H9 (cell line): ENCODE measurements at regions not wholly inside any gene's neighbourhood (a gene's known extent, or its start where the extent isn't known, plus 50 kb on each side); places are given as distances from the start of the nearest gene placed in this dataset.
"Not testable (repeated sequence)": the region's sequence is repeated elsewhere in the genome, so short reads cannot be mapped to it uniquely, and the experiment has no call there.

ENCODE experiments used
- DNase-seq: peaks from one replicate; pipeline ENCODE4 v3.0.0-alpha.2; 2017
- H2AFZ ChIP-seq: one replicate; pipeline ENCODE4 v1.6.1; 2013; ENCODE audit warnings: mild to moderate bottlenecking, low read length, control low read depth, moderate library complexity
- H2AK5ac ChIP-seq: 2 replicates; pipeline ENCODE4 v1.6.1; 2013; ENCODE audit warnings: low read length, control low read depth, mixed read lengths; ENCODE audit not compliant: insufficient read length
- H2BK120ac ChIP-seq: one replicate; pipeline ENCODE4 v1.6.1; 2013; ENCODE audit warnings: low read depth, mild to moderate bottlenecking, low read length, control low read depth, inconsistent platforms; ENCODE audit not compliant: poor library complexity, severe bottlenecking
- H2BK12ac ChIP-seq: 2 replicates; pipeline ENCODE4 v1.6.1; 2013; ENCODE audit warnings: low read length, control low read depth, mixed read lengths, low read depth; ENCODE audit not compliant: insufficient read length
- H2BK15ac ChIP-seq: 2 replicates; pipeline ENCODE4 v1.6.1; 2013; ENCODE audit warnings: low read depth, low read length, control low read depth
- H2BK20ac ChIP-seq: one replicate; pipeline ENCODE4 v1.6.1; 2013; ENCODE audit warnings: low read depth, mild to moderate bottlenecking, low read length, control low read depth, inconsistent platforms; ENCODE audit not compliant: poor library complexity, severe bottlenecking
- H2BK5ac ChIP-seq: 2 replicates; pipeline ENCODE4 v1.6.1; 2013; ENCODE audit warnings: low read length, control low read depth, mixed read lengths; ENCODE audit not compliant: insufficient read length
- H3K14ac ChIP-seq: 2 replicates; pipeline ENCODE4 v1.6.1; 2013; ENCODE audit warnings: low read length, control low read depth; ENCODE audit not compliant: insufficient read depth
- H3K18ac ChIP-seq: 2 replicates; pipeline ENCODE4 v1.6.1; 2013; ENCODE audit warnings: low read depth, mild to moderate bottlenecking, mixed read lengths, low read length, control low read depth; ENCODE audit not compliant: insufficient read length
- H3K23ac ChIP-seq: 2 replicates; pipeline ENCODE4 v1.6.1; 2013; ENCODE audit warnings: low read length, control low read depth, mixed read lengths, low read depth; ENCODE audit not compliant: insufficient read length
- H3K23me2 ChIP-seq: 2 replicates; pipeline ENCODE4 v1.6.1; 2013; ENCODE audit warnings: low read depth, mild to moderate bottlenecking, mixed read lengths, low read length, control low read depth; ENCODE audit not compliant: insufficient read length, poor library complexity, severe bottlenecking
- H3K27ac ChIP-seq: 2 replicates; pipeline ENCODE4 v1.5.1; 2013; ENCODE audit warnings: low read length, control low read depth, mixed read lengths, low read depth; ENCODE audit not compliant: insufficient read length
- H3K27me3 ChIP-seq: 2 replicates; pipeline ENCODE4 v1.6.1; 2013; ENCODE audit warnings: low read length, control low read depth, inconsistent platforms; ENCODE audit not compliant: insufficient read depth
- H3K4ac ChIP-seq: 2 replicates; pipeline ENCODE4 v1.6.1; 2013; ENCODE audit warnings: low read depth, mild to moderate bottlenecking, control low read depth, inconsistent platforms, low read length, moderate library complexity
- H3K4me1 ChIP-seq: 2 replicates; pipeline ENCODE4 v1.6.1; 2013; ENCODE audit warnings: low read length, control low read depth, inconsistent platforms; ENCODE audit not compliant: insufficient read depth
- H3K4me2 ChIP-seq: 2 replicates; pipeline ENCODE4 v1.6.1; 2013; ENCODE audit warnings: low read length, control low read depth, mixed read lengths; ENCODE audit not compliant: insufficient read length, insufficient read depth
- H3K56ac ChIP-seq: 2 replicates; pipeline ENCODE4 v1.6.1; 2013; ENCODE audit warnings: low read depth, mild to moderate bottlenecking, mixed read lengths, low read length, control low read depth; ENCODE audit not compliant: insufficient read length
- H3K79me1 ChIP-seq: 2 replicates; pipeline ENCODE4 v1.6.1; 2013; ENCODE audit warnings: low read depth, mild to moderate bottlenecking, moderate library complexity, low read length, control low read depth, inconsistent platforms; ENCODE audit not compliant: insufficient read depth, poor library complexity, severe bottlenecking
- H3K79me2 ChIP-seq: 2 replicates; pipeline ENCODE4 v1.6.1; 2013; ENCODE audit warnings: low read length, control low read depth, inconsistent platforms; ENCODE audit not compliant: insufficient read depth
- H3K9ac ChIP-seq: 2 replicates; pipeline ENCODE4 v1.6.1; 2013; ENCODE audit warnings: low read length, control low read depth, mixed read lengths; ENCODE audit not compliant: insufficient read length; ENCODE audit errors: extremely low read depth
- H3K9me3 ChIP-seq: one replicate; pipeline ENCODE4 v1.6.1; 2013; ENCODE audit warnings: low read depth, low read length, inconsistent platforms; ENCODE audit not compliant: control insufficient read depth
- H3T11ph ChIP-seq: one replicate; pipeline ENCODE4 v1.6.1; 2013; ENCODE audit warnings: mild to moderate bottlenecking, low read length, control low read depth, inconsistent platforms
- H4K20me1 ChIP-seq: one replicate; pipeline ENCODE4 v1.6.1; 2013; ENCODE audit not compliant: control insufficient read depth, insufficient read length, insufficient read depth
- H4K5ac ChIP-seq: 2 replicates; pipeline ENCODE4 v1.6.1; 2013; ENCODE audit warnings: low read depth, mild to moderate bottlenecking, mixed read lengths, low read length, control low read depth; ENCODE audit not compliant: insufficient read length
- H4K8ac ChIP-seq: replicated peaks from 2 replicates; pipeline ENCODE4 v1.6.1; 2013; ENCODE audit warnings: low read length, control low read depth, mixed read lengths, low read depth; ENCODE audit not compliant: insufficient read length
- H4K91ac ChIP-seq: 2 replicates; pipeline ENCODE4 v1.6.1; 2013; ENCODE audit warnings: low read depth, mild to moderate bottlenecking, moderate library complexity, mixed read lengths, low read length, control low read depth; ENCODE audit not compliant: insufficient read length
- H3K27ac Mint-ChIP-seq, 3 experiments: 2 replicates in 2 of 3; 3 replicates in 1 of 3; pipeline ENCODE4 v1.8.0; 2020 to 2021; ENCODE audit warnings: mixed read lengths in 3 of 3, mild to moderate bottlenecking in 1 of 3, moderate library complexity in 1 of 3
- H3K27me3 Mint-ChIP-seq: 2 replicates; pipeline ENCODE4 v1.8.0; 2021; ENCODE audit warnings: low read depth, mild to moderate bottlenecking, moderate library complexity, mixed read lengths
- H3K36me3 Mint-ChIP-seq, 3 experiments: 2 replicates in 2 of 3; 3 replicates in 1 of 3; pipeline ENCODE4 v1.8.0; 2020 to 2021; ENCODE audit warnings: low read depth in 3 of 3, mixed read lengths in 3 of 3; ENCODE audit not compliant: insufficient read depth in 1 of 3
- H3K4me1 Mint-ChIP-seq, 2 experiments: 2 replicates each; pipeline ENCODE4 v1.8.0; 2020; ENCODE audit warnings: mixed read lengths in 2 of 2
- H3K4me3 Mint-ChIP-seq, 2 experiments: 2 replicates in 1 of 2; 3 replicates in 1 of 2; pipeline ENCODE4 v1.8.0; 2020 to 2021; ENCODE audit warnings: mild to moderate bottlenecking in 2 of 2, mixed read lengths in 2 of 2, moderate library complexity in 1 of 2
- H3K9me3 Mint-ChIP-seq, 2 experiments: 2 replicates in 1 of 2; 3 replicates in 1 of 2; pipeline ENCODE4 v1.8.0; 2020; ENCODE audit warnings: mild to moderate bottlenecking in 2 of 2, mixed read lengths in 2 of 2, moderate library complexity in 1 of 2
- WGBS: extraction: QIAGEN DNeasy Blood & Tissue Kit; methylation state at CpG from one replicate; pipeline ENCODE4 v1.1.7; 2013; ENCODE audit warnings: missing lambda C conversion rate, low lambda C conversion rate, mixed read lengths; ENCODE audit not compliant: insufficient read length; ENCODE audit errors: extremely low coverage; 5-methylcytosine and 5-hydroxymethylcytosine counted together
- TF ChIP-seq, protein P1 (sequence below): fragments of 200-600 bp; sonication (generic); conservative IDR thresholded peaks from 3 replicates; pipeline ENCODE4 v1.8.0; 2021; ENCODE audit warnings: antibody characterized with exemption, mild to moderate bottlenecking

DNA sequence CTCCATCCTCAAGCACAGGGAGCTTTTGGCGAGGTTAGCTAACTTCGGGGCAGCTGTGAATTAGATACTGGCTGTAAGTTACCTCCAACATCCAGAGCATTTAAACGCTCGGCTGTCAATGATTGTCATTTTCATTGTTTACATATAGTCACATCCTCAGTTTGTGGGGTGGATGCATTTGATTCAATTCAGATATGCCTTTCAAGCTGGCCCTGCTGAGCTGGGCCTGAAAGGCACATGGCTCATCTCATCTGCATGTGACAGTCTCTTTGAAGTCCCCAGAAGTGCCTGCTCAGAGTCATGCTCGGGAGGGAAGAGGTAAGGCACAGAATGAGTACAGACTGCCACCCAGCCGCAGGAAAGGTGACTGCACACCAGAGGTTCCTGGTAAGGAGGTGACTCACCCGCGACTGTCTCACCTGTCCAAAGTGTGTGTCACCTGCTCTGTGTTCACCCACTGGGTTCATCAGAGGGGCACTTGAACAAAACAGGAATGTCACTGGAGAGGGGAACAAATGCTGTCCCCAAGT, 281.2 kb upstream of the PLGLB2 start:
- H3K79me1 ChIP-seq, H3K23ac ChIP-seq, H3K27ac ChIP-seq, H3K4ac ChIP-seq, H3K4me3 Mint-ChIP-seq, H2BK5ac ChIP-seq, H2BK15ac ChIP-seq, H3K4me1 ChIP-seq, H4K8ac ChIP-seq, H3K9ac ChIP-seq, H3K79me2 ChIP-seq, H3K27me3 ChIP-seq, H3K27me3 Mint-ChIP-seq, H3K4me2 ChIP-seq, H4K20me1 ChIP-seq, H3K9me3 Mint-ChIP-seq, H3T11ph ChIP-seq, H3K36me3 Mint-ChIP-seq, H3K18ac ChIP-seq, H2BK120ac ChIP-seq, H3K14ac ChIP-seq, H2AK5ac ChIP-seq, H3K27ac Mint-ChIP-seq, H4K91ac ChIP-seq, H3K56ac ChIP-seq, H4K5ac ChIP-seq, H3K9me3 ChIP-seq, H3K23me2 ChIP-seq, H2BK20ac ChIP-seq, H2BK12ac ChIP-seq, H2AFZ ChIP-seq: not testable (repeated sequence)
- DNase-seq = peak; percentile 52
- H3K4me1 Mint-ChIP-seq = peaks cover 17% of the 10 kb centered on the region in 2 experiments
- TF ChIP-seq, protein P1, sequence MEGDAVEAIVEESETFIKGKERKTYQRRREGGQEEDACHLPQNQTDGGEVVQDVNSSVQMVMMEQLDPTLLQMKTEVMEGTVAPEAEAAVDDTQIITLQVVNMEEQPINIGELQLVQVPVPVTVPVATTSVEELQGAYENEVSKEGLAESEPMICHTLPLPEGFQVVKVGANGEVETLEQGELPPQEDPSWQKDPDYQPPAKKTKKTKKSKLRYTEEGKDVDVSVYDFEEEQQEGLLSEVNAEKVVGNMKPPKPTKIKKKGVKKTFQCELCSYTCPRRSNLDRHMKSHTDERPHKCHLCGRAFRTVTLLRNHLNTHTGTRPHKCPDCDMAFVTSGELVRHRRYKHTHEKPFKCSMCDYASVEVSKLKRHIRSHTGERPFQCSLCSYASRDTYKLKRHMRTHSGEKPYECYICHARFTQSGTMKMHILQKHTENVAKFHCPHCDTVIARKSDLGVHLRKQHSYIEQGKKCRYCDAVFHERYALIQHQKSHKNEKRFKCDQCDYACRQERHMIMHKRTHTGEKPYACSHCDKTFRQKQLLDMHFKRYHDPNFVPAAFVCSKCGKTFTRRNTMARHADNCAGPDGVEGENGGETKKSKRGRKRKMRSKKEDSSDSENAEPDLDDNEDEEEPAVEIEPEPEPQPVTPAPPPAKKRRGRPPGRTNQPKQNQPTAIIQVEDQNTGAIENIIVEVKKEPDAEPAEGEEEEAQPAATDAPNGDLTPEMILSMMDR = peak; percentile 42; the same call in 2 of the 3 replicates
- no CpG with 5 or more reads among the region's 8 CpGs for whole genome bisulfite sequencing

DNA sequence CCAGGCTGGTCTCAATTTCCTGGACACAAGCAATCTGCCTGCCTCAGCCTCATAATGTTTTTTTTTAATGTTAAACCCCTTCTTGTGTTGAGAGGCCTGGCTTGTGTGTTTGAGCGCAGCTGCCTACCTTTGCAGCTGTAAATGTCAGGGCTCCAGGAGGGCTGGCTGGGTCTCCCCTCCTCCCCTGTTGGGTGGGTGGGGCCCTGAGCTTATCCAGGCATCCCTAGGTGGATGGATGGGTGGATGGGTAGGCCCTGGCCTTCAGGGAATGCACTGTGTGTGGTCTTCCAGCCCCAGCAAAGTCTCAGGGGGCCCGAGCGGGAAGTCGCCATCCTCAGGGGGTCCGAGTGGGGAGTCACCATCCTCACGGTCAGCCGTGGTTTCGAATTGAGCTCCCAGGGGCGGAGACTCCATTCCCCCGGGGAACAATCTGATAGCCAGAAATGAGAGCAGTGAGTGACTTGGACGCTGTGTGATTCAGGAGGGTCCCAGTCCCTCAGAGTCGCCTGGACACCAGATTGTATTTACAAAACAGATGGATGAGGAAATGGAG, 279.4 kb upstream of the PLGLB2 start:
- H3T11ph ChIP-seq, H2BK15ac ChIP-seq, H3K56ac ChIP-seq, H3K79me1 ChIP-seq, H3K14ac ChIP-seq, H2BK12ac ChIP-seq, H3K27ac ChIP-seq, H3K4me1 ChIP-seq, H2BK120ac ChIP-seq, H4K91ac ChIP-seq, H3K27me3 ChIP-seq, H3K4ac ChIP-seq, H3K23ac ChIP-seq, H4K20me1 ChIP-seq, H3K23me2 ChIP-seq, H2AK5ac ChIP-seq, H3K4me2 ChIP-seq, H3K9ac ChIP-seq, H3K4me3 Mint-ChIP-seq, H4K8ac ChIP-seq, H2BK5ac ChIP-seq, H4K5ac ChIP-seq, H2AFZ ChIP-seq, H2BK20ac ChIP-seq, H3K36me3 Mint-ChIP-seq, H3K27me3 Mint-ChIP-seq, H3K9me3 Mint-ChIP-seq, H3K27ac Mint-ChIP-seq, H3K79me2 ChIP-seq, H3K9me3 ChIP-seq, H3K18ac ChIP-seq, DNase-seq: not testable (repeated sequence)
- peaks cover 17% of the 10 kb centered on the region in 2 experiments for H3K4me1 Mint-ChIP-seq
- WGBS = no CpG with 5 or more reads among the region's 12 CpGs
